Fibroblast of skin of back (primary cell): ENCODE measurements at regions not wholly inside any gene's neighbourhood (a gene's known extent, or its start where the extent isn't known, plus 50 kb on each side); places are given as distances from the start of the nearest gene placed in this dataset.

Experiments
- DNase-seq: peaks from one replicate; pipeline ENCODE4 v3.0.0-alpha.2; 2013

DNA sequence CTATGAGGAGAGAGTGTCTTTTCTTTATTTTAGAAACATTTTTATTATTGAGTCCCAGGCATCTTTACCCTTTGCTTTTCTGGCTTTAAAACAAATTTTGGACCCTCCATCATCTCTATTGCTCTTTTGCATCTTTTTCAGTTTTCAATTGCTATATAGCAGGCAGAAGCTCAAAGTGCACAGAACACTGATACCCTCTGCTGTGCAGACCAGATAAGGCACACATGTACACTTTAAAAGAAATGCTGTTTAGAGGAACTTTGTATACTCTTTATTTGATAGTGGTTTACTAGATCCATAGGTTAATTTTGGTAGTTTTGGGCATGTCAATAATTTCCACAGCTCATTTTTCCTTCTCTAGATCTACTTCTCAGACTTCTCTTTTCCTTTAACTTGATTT lies 324.2 kb downstream of the SH2D4B start:
- DNase-seq = no peak

DNA sequence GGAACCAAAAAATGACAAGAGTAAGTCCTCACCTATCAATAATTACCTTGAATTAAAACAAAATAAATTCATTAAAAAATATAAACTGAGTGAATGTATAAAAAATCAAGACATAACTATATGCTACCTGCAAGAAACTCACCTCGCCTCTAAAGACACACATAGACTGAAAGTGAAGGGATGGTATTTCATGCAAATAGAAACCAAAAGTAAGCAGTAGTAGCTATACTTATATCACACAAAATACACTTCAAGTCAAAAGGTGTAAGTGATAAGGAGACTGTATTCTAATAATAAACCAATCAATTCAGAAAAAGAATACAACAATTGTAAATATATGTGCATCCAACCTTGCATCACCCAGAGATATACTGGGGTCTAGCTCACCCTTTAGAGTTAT lies 332.6 kb downstream of the SH2D4B start:
- DNase-seq = no peak

- no peak for DNase-seq
Measured at GRCh38 chr10:80871083-80871482, 333.4 kb downstream of the SH2D4B start.

DNA sequence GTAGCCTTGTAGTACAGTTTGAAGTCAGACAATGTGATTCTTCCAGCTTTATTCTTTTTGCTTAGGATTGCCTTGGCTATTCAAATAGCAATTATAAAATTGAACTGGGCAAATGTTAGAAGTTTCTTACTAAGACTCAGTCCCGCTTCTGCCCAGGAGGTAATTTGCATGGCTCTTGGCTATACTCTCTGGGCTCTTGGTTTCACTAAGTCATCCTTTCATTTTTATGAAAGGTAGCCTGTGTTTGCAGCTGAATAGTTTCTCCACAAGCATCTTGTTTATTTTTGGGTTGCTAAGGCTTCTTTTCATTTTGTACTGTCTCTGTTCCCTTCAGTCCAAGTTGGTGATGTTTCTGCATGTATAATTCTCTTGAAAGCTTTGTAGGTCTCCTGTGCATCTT lies 340.6 kb downstream of the SH2D4B start:
- no peak for DNase-seq

DNA sequence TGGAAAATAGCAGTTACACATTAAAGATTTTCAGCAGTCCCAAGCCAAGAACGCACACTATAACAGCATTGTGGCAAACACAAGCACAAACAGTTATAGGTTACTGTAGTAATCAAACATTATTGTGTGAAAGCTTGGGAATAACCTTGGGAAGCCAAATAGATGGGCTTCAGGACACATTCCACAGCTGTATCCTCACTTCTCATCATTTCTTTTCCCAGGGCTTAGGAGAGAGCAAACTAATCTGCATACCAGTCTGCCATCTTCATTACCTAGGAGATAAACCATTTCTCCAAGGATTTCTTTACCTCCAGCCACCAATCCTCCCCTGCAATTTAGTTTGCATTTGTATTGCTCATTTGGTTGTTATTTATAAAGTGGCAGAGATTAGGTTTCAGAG lies 352.4 kb downstream of the SH2D4B start:
- no peak for DNase-seq

DNA sequence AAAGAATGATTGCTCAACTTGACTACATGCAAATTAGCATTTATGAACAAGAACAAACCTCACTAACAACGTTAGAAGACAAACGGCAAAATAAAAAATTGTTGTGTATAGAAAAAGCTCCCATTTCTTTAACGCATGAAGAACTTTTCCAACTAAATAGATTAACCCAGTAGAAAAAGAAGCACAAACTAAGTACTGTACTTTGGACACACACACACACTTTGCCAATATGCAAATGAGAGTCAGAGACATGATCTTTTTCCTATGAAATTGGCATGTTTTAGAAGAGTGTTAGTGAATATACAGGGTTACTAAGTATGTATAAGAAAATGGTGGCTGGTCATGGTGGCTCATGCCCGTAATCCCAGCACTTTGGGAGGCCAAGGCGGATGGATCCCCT lies 355.6 kb downstream of the SH2D4B start:
- DNase-seq = no peak

DNA sequence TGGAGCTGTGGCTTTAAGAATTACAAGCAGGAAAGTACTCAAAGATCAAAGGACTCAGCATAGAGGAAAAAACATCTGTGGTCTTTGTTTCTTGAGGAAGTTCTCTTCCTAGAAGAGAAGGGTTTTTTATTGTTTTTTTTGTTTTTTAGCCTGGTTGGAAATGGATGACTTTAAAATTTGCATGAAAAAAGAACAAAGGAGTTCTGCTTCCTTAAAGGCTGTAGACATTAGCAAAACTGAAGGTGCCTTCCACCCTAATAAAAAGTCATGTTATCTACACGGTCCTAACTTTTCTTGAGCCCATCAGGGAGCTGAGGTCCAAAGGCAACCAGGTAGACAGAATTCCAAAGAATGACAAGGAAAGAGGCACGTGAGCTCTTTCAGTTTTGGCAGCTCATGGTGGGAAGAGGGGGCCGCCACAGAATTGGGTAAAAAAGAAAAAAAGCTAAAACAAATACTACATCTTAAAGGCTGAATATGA lies 356.6 kb downstream of the SH2D4B start:
- DNase-seq = no peak

DNA sequence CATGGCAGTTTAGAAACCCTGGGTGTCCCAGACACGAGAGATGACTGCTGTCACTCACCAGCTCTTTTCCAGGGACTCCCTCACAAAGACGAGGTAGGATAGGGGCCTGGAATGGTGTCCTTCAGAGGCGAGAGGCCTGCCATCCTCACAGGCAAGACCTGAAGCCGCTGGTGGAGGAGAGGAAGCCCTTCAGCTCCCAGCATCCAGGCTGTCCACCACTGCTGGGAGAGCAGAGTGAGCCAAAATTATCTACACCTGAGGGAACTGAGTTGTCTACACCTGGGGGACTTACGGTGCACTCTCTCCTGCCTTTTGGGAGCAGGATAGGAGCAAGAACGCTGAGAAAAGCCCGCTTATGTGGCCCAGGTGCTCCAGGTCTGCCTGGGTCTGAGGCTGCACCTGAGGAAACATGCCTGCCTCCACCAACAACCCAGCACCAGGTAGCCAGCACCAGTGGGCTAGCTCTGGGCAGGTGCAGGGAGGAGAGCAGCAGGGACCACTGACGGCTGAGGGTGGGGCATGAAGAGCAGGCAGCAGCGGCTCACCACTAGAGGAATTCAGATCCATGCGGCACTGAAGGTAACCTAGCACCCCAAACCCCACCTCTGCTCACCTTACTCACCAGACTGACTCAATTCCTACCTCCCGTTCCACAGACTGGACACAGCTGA lies 357.2 kb downstream of the SH2D4B start:
- DNase-seq = no peak

DNA sequence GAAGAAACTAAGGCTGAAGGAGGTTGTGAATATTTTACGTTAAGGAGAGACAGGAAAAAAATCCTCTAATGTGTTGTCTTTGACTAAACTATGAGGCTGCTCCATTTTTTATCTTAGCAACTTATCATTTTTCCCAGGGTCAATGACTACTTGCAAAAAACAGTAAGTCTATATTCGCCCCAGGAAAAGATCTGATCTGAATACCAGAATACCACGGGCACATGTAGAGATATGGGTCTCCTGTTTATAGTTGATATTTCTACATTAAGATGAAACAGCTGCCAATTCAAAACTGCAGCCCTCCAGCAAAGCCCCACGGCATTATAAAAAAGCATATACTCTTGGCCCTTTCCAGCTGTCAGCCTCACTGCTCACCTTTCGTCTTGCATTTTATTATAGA lies 358.4 kb downstream of the SH2D4B start:
- DNase-seq = no peak

DNA sequence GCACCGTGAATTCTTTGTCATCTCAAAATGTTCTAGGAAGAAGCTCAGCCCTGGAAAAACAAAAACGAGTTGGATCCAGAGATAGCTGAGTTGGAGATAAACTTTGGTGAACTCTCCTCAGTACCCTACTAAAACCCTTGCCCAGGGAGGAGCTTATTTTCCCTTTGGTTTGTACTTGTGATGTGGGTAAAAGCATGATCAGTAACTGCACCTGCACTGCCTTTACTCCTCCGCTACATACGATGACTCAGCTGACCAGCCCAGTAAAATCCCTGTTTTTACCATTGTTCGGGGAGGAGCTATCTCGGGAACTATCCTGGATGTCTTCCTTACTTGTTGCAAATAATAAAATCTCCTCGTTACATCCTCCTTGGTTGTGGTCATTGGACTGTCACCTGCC lies 359.3 kb downstream of the SH2D4B start:
- no peak for DNase-seq

DNA sequence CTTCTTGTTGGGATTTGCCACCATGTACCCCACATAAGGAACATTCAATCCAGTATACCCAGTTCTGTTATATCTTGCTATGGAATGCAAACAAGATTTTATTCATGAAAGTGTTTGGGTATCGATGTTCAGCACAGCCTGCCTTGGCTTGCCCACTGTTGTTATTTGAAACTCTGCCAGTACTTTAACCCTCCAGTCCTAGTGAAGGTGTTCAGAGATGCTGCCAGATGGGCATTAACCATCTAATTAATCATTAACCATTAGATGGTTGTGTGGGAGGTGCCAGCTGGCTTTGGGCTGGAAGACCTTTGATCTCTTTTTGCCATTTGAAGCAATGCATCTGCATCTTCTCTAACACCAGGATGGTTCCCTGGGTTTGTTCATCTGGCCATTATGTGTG lies 363.0 kb downstream of the SH2D4B start:
- no peak for DNase-seq

- no peak for DNase-seq
Measured at GRCh38 chr10:80908611-80909010, 370.9 kb downstream of the SH2D4B start.

- no peak for DNase-seq
Measured at GRCh38 chr10:80909254-80909653, 371.6 kb downstream of the SH2D4B start.

DNA sequence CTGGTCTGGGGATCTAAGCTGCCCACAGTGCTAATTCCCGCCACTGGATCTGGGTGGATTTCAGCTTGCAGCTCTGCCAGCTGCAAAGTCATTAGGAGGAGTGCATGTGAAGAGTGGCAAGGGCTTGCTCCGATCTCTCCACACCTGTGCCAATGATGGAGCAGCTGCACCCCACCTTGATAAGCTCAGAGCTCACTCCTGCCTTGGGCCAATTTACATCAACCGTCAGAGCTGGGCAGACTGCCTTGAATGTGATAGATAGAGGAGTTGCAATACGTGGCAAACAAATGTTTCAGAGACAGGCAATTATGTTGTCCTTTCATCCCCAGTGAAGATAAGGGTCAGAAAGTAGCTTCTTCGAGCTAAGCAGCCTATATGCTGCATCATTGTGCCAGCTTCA lies 379.9 kb downstream of the SH2D4B start:
- no peak for DNase-seq

DNA sequence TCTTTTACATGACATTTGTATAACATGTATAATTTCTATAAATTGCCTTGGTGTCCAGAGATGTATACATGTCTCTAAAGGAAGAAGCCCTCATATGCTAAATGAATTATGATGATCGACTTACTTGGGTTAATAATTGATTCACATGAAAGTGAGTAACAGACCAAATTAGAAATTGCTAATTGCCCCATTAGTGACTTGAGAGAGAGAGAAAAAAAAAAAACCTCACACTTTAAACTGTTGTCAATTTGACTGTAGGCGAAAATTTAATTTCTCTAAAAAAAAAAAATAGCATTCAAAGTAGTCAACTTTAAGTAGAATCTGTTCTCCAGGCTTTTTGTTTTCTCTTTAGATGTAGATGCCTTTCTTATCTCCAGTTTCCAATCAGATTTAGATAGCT lies 383.3 kb downstream of the SH2D4B start:
- DNase-seq = no peak

DNA sequence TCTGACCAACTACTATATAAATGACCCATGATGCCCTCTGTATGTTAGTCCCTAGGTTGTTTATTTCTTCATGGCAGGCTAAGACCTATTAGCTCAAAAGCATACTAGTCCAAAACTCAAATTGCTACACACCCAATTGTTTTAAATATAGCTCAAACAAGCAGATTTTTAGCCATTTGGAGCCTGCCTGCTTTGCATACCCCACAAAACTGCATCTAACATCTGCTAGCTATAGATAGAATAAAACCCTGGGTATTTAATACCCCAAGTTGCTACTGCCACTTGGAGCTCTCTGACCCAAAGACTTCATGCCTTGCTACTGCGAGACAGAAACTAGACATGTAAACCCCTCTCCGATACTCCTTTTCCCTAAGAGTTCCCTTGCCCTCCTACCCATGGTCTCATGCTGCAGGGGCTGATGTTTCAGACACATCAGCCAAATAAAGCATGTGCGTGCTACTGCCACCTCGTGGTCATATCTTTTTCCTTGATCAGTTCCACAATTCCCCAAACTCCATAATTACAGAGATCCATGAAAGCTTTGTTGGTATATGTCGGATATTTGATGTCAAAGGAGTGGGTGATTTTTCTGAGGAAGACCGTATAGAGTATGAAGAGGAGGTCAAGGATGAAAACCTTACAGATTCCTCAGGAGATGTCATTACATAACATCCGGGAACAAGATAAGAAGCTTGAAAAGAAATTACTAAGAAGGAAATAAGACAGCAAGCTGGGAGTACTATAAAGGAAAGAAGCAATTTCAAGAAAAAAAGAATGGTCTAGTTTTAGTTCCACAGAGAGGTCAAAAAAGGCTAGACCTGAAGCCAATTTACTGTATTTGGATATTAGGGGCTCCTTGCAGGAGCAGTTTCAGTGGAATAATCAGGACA lies 386.6 kb downstream of the SH2D4B start:
- peak; percentile 42 for DNase-seq

DNA sequence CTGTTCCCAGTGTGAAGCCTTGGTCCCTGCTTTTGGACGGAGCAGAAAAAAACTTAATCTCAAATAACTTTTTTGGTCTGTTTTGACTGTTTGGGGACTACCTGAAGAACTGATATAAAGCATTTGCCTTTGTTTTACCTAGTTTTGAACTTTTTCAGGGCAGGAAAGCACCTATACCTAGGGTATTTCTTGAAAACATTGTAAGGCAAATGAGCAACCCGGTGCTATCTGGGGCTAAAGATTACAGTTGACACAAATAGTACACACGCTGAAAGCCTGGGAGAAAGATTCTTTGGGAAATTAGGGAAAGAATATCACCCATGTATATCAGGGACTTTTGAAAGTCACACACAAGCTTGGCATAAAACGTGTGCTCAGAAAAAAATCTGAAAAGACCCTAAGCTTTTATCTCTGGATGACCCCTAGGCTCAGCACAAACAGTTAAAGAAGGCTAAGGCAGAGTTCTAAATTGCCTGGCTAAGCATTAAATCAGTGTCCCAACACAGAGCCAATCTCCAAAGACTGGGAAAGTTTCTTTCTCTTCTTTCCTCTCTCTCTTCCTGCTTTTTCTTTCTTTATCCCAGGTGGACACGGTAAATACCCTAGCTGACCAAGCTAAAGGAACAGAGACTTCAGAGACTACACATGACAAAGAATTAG lies 389.8 kb downstream of the SH2D4B start:
- DNase-seq = no peak

DNA sequence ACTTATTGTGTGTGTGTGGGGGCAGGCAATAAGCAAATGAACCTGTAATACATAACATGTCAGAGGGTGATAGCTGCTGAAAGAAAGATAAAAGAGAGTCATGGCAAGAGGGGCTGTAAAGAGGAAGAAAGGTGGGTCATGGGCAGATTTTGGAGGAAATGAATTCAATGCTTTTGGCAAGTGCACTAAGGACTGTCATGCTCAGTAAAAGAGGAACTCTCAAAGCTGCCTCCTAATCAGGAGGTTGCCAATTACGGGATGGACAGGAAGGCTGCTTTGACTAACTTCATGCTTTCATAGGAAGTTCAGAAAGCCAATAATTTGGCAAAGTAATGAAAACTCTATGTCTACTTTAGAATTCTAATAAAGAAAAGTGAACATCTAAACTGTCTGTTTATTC lies 401.2 kb downstream of the SH2D4B start:
- no peak for DNase-seq

- DNase-seq = peak; percentile 1
Measured at GRCh38 chr10:80945264-80945880, 407.7 kb downstream of the SH2D4B start.

- DNase-seq = no peak
Measured at GRCh38 chr10:80946073-80946472, 408.4 kb downstream of the SH2D4B start.

- DNase-seq = no peak
Measured at GRCh38 chr10:80946957-80947726, 409.4 kb downstream of the SH2D4B start.

DNA sequence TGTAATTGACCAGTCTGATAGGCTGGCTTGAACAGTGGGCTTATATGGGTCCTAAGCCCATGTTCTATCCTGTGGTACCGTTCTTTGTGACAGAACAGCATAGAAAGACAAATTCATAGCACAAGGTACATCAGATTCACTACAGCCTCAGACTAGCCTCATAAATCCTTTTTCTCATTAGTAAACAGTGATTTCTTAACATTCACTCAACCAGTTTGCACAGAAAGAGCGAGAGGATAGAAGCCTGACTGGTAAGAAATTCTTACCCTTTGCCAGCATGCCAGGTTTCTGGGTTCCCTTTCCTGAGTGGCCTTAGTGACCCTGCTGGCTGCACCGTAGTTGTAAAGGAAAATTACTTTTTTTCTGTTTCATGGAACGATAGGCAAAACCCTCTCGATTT lies 412.1 kb downstream of the SH2D4B start:
- DNase-seq = no peak
